OCI-LY7 (cell line): ENCODE measurements at regions not wholly inside any gene's neighbourhood (a gene's known extent, or its start where the extent isn't known, plus 50 kb on each side); places are given as distances from the start of the nearest gene placed in this dataset.

ENCODE experiments used
- BruUV-seq: library from RNA; stranded (reverse); fragments of 400-500 nt; replicated peaks from 2 replicates; lab custom pipeline; 2021; lab: Mats Ljungman, UMichigan
- CTCF ChIA-PET: fragments of 300-600 bp; sonication (Branson Sonifier 250); formaldehyde crosslinking; loops from one replicate; lab custom pipeline; 2022; ENCODE audit warnings: antibody characterized with exemption; ENCODE audit not compliant: unreplicated experiment; lab: Charles Lee
- POLR2A ChIA-PET: fragments of 300-600 bp; sonication (Branson Sonifier 250); formaldehyde crosslinking; loops from one replicate; lab custom pipeline; 2022; ENCODE audit warnings: antibody characterized with exemption; lab: Charles Lee
- DNase-seq: peaks from one replicate; pipeline ENCODE4 v3.0.0-alpha.2; 2015; ENCODE audit warnings: low spot score
- H2AFZ ChIP-seq: fragments of 200-600 bp; sonication (generic), shearing (Covaris generic); 2 replicates; pipeline ENCODE4 v1.6.1; 2014; ENCODE audit warnings: mild to moderate bottlenecking, antibody characterized with exemption, low read length, moderate library complexity
- H3K27ac ChIP-seq: fragments of 200-600 bp; sonication (generic); 2 replicates; pipeline ENCODE4 v1.5.1; 2014; ENCODE audit warnings: mixed run types, low read depth, mild to moderate bottlenecking, moderate library complexity, low read length, inconsistent platforms; ENCODE audit not compliant: poor library complexity, severe bottlenecking
- H3K36me3 ChIP-seq: fragments of 200-600 bp; sonication (generic); 2 replicates; pipeline ENCODE4 v1.6.1; 2014; ENCODE audit warnings: mild to moderate bottlenecking, antibody characterized with exemption, low read length, moderate library complexity, mixed read lengths; ENCODE audit not compliant: insufficient read depth
- H3K4me1 ChIP-seq: fragments of 200-600 bp; sonication (generic); 2 replicates; pipeline ENCODE4 v1.5.1; 2014; ENCODE audit warnings: mild to moderate bottlenecking, low read length; ENCODE audit not compliant: insufficient read depth, poor library complexity, severe bottlenecking
- H3K4me2 ChIP-seq: fragments of 200-600 bp; sonication (generic); 2 replicates; pipeline ENCODE4 v1.6.1; 2014; ENCODE audit warnings: mild to moderate bottlenecking, low read length
- H3K4me3 ChIP-seq: fragments of 200-600 bp; sonication (generic); 2 replicates; pipeline ENCODE4 v1.5.1; 2014; ENCODE audit warnings: mild to moderate bottlenecking, low read depth, low read length; ENCODE audit not compliant: poor library complexity, severe bottlenecking
- H3K79me2 ChIP-seq: fragments of 200-600 bp; sonication (generic); 2 replicates; pipeline ENCODE4 v1.6.1; 2016; ENCODE audit warnings: low read depth, mild to moderate bottlenecking, low read length, moderate library complexity, mixed read lengths; ENCODE audit not compliant: insufficient read depth
- H3K9me2 ChIP-seq: fragments of 200-600 bp; sonication (generic); 2 replicates; pipeline ENCODE4 v1.6.1; 2016; ENCODE audit warnings: mild to moderate bottlenecking, low read length, mixed read lengths; ENCODE audit not compliant: insufficient read depth
- H3K9me3 ChIP-seq: fragments of 200-600 bp; sonication (generic); 2 replicates; pipeline ENCODE4 v1.6.1; 2014; ENCODE audit warnings: mild to moderate bottlenecking, mixed run types, low read length, mixed read lengths
- H4K20me1 ChIP-seq: fragments of 200-600 bp; sonication (generic); 2 replicates; pipeline ENCODE4 v1.6.1; 2014; ENCODE audit warnings: mild to moderate bottlenecking, antibody characterized with exemption, low read length, moderate library complexity, mixed read lengths; ENCODE audit not compliant: insufficient read depth
- CTCF ChIP-seq: fragments of 200-600 bp; sonication (generic); conservative IDR thresholded peaks from 2 replicates; pipeline ENCODE4 v1.5.1; 2014; ENCODE audit warnings: mild to moderate bottlenecking, antibody characterized with exemption, low read length, moderate library complexity, mixed read lengths
- EZH2phosphoT487 ChIP-seq: fragments of 200-600 bp; sonication (generic); IDR thresholded peaks from 2 replicates; pipeline ENCODE4 v1.6.1; 2018; ENCODE audit warnings: low read depth, borderline replicate concordance, mild to moderate bottlenecking, mixed run types, antibody characterized with exemption, low read length, moderate library complexity, mixed read lengths
- intact Hi-C: fragments of 100-400 bp; cut with micrococcal nuclease; formaldehyde crosslinking; loops from one replicate; pipeline ENCODE4 v1.10.0; 2022; ENCODE audit not compliant: unreplicated experiment

GRCh38 chr11:134480136-134480712, 68.2 kb upstream of the B3GAT1 start:
- TF ChIP-seq EZH2phosphoT487 (no peak), CTCF (no peak)
- H3K36me3 ChIP-seq: no peaks in the 10 kb centered on the region
- H3K9me2 ChIP-seq: no peaks in the 10 kb centered on the region
- H2AFZ ChIP-seq: no peak overlapping the region
- DNase-seq: no peak
- no TSS peak for BruUV-seq
- H3K27ac ChIP-seq: no peak overlapping the region
- H3K9me3 ChIP-seq: no peaks in the 10 kb centered on the region
- intact Hi-C loops: no loop called here
- ChIA-PET POLR2A (no interaction called here), CTCF (no interaction called here)
- H3K4me3 ChIP-seq: no peak overlapping the region
- no peaks in the 10 kb centered on the region for H3K4me1 ChIP-seq
- H3K4me2 ChIP-seq: no peak overlapping the region
- H4K20me1 ChIP-seq: no peaks in the 10 kb centered on the region
- H3K79me2 ChIP-seq: no peaks in the 10 kb centered on the region

GRCh38 chr11:134479206-134480135, 67.4 kb upstream of the B3GAT1 start:
- intact Hi-C loops: no loop called here
- Histone ChIP-seq H3K79me2 (no peaks in the 10 kb centered on the region), H2AFZ (no peak overlapping the region), H3K36me3 (no peaks in the 10 kb centered on the region), H3K9me3 (no peaks in the 10 kb centered on the region), H3K4me3 (no peak overlapping the region), H3K27ac (no peak overlapping the region), H4K20me1 (no peaks in the 10 kb centered on the region), H3K4me2 (no peak overlapping the region), H3K9me2 (no peaks in the 10 kb centered on the region), H3K4me1 (no peaks in the 10 kb centered on the region)
- POLR2A ChIA-PET: no interaction called here
- TF ChIP-seq CTCF (no peak), EZH2phosphoT487 (no peak)
- DNase-seq: no peak
- BruUV-seq: no TSS peak
- CTCF ChIA-PET: no interaction called here

GRCh38 chr11:134478611-134479010, 66.6 kb upstream of the B3GAT1 start:
- no peak overlapping the region for H3K4me3 ChIP-seq
- H2AFZ ChIP-seq: no peak overlapping the region
- H4K20me1 ChIP-seq: no peaks in the 10 kb centered on the region
- DNase-seq: no peak
- no peaks in the 10 kb centered on the region for H3K9me2 ChIP-seq
- ChIA-PET CTCF (no interaction called here), POLR2A (interaction anchor here (0.6 kb wide), 1 partner anchor 195 kb away, joined by 3 read pairs; no protein-coding TSS in a partner anchor)
- H3K27ac ChIP-seq: no peak overlapping the region
- no peaks in the 10 kb centered on the region for H3K79me2 ChIP-seq
- TF ChIP-seq EZH2phosphoT487 (no peak), CTCF (no peak)
- no peak overlapping the region for H3K4me2 ChIP-seq
- BruUV-seq: no TSS peak
- H3K9me3 ChIP-seq: no peaks in the 10 kb centered on the region
- no peaks in the 10 kb centered on the region for H3K4me1 ChIP-seq
- intact Hi-C loops: no loop called here
- H3K36me3 ChIP-seq: no peaks in the 10 kb centered on the region
